ENCODE measurements at regions not wholly inside any gene's neighbourhood (a gene's known extent, or its start where the extent isn't known, plus 50 kb on each side); places are given as distances from the start of the nearest gene placed in this dataset.

DNA sequence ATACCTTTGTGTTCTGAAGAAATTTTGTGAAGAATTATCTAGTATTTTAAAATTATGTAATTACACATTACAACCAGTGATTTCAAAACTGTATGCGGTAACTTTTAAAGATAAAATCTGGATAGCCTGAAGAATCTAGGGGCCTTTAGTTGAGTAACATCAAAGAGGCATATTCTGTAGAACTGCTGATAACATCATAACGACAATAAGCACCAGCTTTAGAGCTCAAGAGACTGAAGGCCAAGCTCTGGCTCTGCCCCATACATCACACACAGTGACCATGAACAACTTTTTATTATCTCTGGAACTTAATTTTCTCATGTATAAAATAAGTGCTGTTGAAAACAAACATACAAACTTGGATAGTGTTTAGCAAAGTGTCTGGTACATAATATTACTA, 121.1 kb upstream of the RHOBTB1 start (continued):
- TF ChIP-seq CTCF (IDR thresholded peaks at IDR 0.05; ENCODE audit: low read depth, low read length, missing input control) (no peak), NR2F2 (IDR thresholded peaks at IDR 0.05) (no peak), YY1 (IDR thresholded peaks at IDR 0.05) (no peak), RXRA (IDR thresholded peaks at IDR 0.05) (no peak), TAF1 (conservative IDR thresholded peaks at IDR 0.05) (no peak), HNF4G (IDR thresholded peaks at IDR 0.05) (no peak)

GRCh38 chr10:61064356-61064755, 120.4 kb upstream of the RHOBTB1 start:
- Histone ChIP-seq H3K36me3 (ENCODE audit: control insufficient read depth in 4 of 4, insufficient read depth in 3 of 4, low read depth in 1 of 4, low read length in 3 of 4) (no peaks in the 10 kb centered on the region), H3K4me1 (ENCODE audit: control insufficient read depth in 4 of 4, insufficient read depth in 4 of 4, low read length in 3 of 4) (peaks cover 4 to 23% (median 11%) of the 10 kb centered on the region in 4 donors), H3K27me3 (ENCODE audit: control insufficient read depth in 4 of 4, insufficient read depth in 4 of 4, low read length in 3 of 4) (no peaks in the 10 kb centered on the region), H3K9me3 (ENCODE audit: control insufficient read depth in 4 of 4, low read length in 3 of 4) (no peaks in the 10 kb centered on the region), H3K4me3 (ENCODE audit: low read depth in 1 of 3, low read length in 3 of 3) (no peak overlapping the region), H3K27ac (ENCODE audit: low read depth in 1 of 2, low read length in 2 of 2) (no peak overlapping the region), H3K9ac (ENCODE audit: low read depth in 1 of 2, low read length in 2 of 2) (no peak overlapping the region)
- 96% methylated on average over 4 of the region's 4 CpGs for WGBS
- no peak for TF ChIP-seq RXRA (IDR thresholded peaks at IDR 0.05)
- no peak for TF ChIP-seq GABPA (IDR thresholded peaks at IDR 0.05 in 1 of 2, conservative IDR thresholded peaks at IDR 0.05 in 1 of 2)
- no peak for TF ChIP-seq SP1 (IDR thresholded peaks at IDR 0.05)
- TF ChIP-seq, protein P1, sequence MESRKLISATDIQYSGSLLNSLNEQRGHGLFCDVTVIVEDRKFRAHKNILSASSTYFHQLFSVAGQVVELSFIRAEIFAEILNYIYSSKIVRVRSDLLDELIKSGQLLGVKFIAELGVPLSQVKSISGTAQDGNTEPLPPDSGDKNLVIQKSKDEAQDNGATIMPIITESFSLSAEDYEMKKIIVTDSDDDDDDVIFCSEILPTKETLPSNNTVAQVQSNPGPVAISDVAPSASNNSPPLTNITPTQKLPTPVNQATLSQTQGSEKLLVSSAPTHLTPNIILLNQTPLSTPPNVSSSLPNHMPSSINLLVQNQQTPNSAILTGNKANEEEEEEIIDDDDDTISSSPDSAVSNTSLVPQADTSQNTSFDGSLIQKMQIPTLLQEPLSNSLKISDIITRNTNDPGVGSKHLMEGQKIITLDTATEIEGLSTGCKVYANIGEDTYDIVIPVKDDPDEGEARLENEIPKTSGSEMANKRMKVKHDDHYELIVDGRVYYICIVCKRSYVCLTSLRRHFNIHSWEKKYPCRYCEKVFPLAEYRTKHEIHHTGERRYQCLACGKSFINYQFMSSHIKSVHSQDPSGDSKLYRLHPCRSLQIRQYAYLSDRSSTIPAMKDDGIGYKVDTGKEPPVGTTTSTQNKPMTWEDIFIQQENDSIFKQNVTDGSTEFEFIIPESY (IDR thresholded peaks at IDR 0.05): no peak
- TF ChIP-seq, protein P2, sequence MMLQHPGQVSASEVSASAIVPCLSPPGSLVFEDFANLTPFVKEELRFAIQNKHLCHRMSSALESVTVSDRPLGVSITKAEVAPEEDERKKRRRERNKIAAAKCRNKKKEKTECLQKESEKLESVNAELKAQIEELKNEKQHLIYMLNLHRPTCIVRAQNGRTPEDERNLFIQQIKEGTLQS (IDR thresholded peaks at IDR 0.05): no peak
- no peak for TF ChIP-seq YY1 (IDR thresholded peaks at IDR 0.05)
- TF ChIP-seq FOXA1 (IDR thresholded peaks at IDR 0.05): no peak
- no peak for DNase-seq (ENCODE audit: low spot score)

- Histone ChIP-seq H3K27me3 (ENCODE audit: control insufficient read depth in 4 of 4, insufficient read depth in 4 of 4, low read length in 3 of 4) (no peaks in the 10 kb centered on the region), H3K9ac (ENCODE audit: low read depth in 1 of 2, low read length in 2 of 2) (no peak overlapping the region), H3K36me3 (ENCODE audit: control insufficient read depth in 4 of 4, insufficient read depth in 3 of 4, low read depth in 1 of 4, low read length in 3 of 4) (no peaks in the 10 kb centered on the region), H3K27ac (ENCODE audit: low read depth in 1 of 2, low read length in 2 of 2) (no peak overlapping the region), H3K4me1 (ENCODE audit: control insufficient read depth in 4 of 4, insufficient read depth in 4 of 4, low read length in 3 of 4) (peaks cover 4 to 23% (median 11%) of the 10 kb centered on the region in 4 donors), H3K4me3 (ENCODE audit: low read depth in 1 of 3, low read length in 3 of 3) (no peak overlapping the region), H3K9me3 (ENCODE audit: control insufficient read depth in 4 of 4, low read length in 3 of 4) (no peaks in the 10 kb centered on the region)
- no peak for DNase-seq (ENCODE audit: low spot score)
- TF ChIP-seq NR2F2 (IDR thresholded peaks at IDR 0.05) (no peak), EGR1 (IDR thresholded peaks at IDR 0.05; ENCODE audit: low read depth in 2 of 2) (no peak), RAD21 (IDR thresholded peaks at IDR 0.05) (no peak), FOXA2 (IDR thresholded peaks at IDR 0.05) (no peak), SP1 (IDR thresholded peaks at IDR 0.05) (no peak)
- TF ChIP-seq, protein P1 (IDR thresholded peaks at IDR 0.05): no peak
- WGBS: 57% methylated on average over 1 of the region's 1 CpG
Observed at GRCh38 chr10:61063901-61064300, 119.9 kb upstream of the RHOBTB1 start.

Data from liver (tissue), 8 donors.